Erythroblast (primary cell): ENCODE measurements at regions not wholly inside any gene's neighbourhood (a gene's known extent, or its start where the extent isn't known, plus 50 kb on each side); places are given as distances from the start of the nearest gene placed in this dataset.

Experiments
- GATA1 ChIP-seq: IDR thresholded peaks from 2 replicates; pipeline ENCODE4 v1.6.1; 2011; ENCODE audit warnings: low read depth, mild to moderate bottlenecking, control low read depth, low read length, moderate library complexity
- POLR2A ChIP-seq: IDR thresholded peaks from 2 replicates; pipeline ENCODE4 v1.6.1; 2011; ENCODE audit warnings: mild to moderate bottlenecking, low read length

DNA sequence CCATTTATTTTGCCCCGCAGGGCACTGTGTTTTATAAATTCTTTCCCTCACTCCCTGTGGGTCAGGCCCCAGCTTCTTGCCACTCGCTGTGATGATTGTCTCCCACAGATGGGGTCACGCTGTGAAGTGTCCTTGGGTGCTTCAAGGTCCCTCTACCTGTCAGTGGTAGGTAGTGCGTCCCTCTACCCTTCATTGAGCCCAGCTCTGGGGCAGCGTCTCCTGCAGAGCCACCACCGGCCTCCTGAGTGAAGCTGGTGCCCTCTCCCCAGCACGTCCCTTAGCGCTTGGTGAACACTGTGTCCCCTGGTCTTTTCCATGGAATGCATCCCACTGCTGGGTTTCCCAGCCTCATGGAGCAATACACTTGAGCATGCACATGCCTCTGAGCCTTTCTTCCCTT is 108.2 kb downstream of the NRN1 start:
- TF ChIP-seq POLR2A (no peak), GATA1 (no peak)
